Mononuclear cell (primary cell): ENCODE measurements at regions not wholly inside any gene's neighbourhood (a gene's known extent, or its start where the extent isn't known, plus 50 kb on each side); places are given as distances from the start of the nearest gene placed in this dataset.

ENCODE experiments used
- H3K27me3 ChIP-seq: 2 replicates; pipeline ENCODE4 v1.6.0; 2011; ENCODE audit warnings: low read length, control low read depth; ENCODE audit not compliant: insufficient read depth
- H3K4me1 ChIP-seq: 2 replicates; pipeline ENCODE4 v1.5.1; 2011; ENCODE audit warnings: mild to moderate bottlenecking, low read length, control low read depth; ENCODE audit not compliant: insufficient read depth
- H3K4me3 ChIP-seq: 2 replicates; pipeline ENCODE4 v1.5.1; 2011; ENCODE audit warnings: mild to moderate bottlenecking, low read length, moderate library complexity
- H3K9me3 ChIP-seq: 2 replicates; pipeline ENCODE4 v1.5.1; 2011; ENCODE audit warnings: low read depth, mild to moderate bottlenecking, control low read depth, low read length

GRCh38 chr2:136410673-136411072, 292.7 kb upstream of the CXCR4 start:
- no peak overlapping the region for H3K4me3 ChIP-seq
- peaks cover 13% of the 10 kb centered on the region for H3K27me3 ChIP-seq
- no peaks in the 10 kb centered on the region for H3K4me1 ChIP-seq
- no peaks in the 10 kb centered on the region for H3K9me3 ChIP-seq

GRCh38 chr2:136408795-136409194, 290.8 kb upstream of the CXCR4 start:
- Histone ChIP-seq H3K4me1 (no peaks in the 10 kb centered on the region), H3K4me3 (no peak overlapping the region), H3K27me3 (peaks cover 13% of the 10 kb centered on the region), H3K9me3 (no peaks in the 10 kb centered on the region)

GRCh38 chr2:136407952-136408318, 290.0 kb upstream of the CXCR4 start:
- H3K4me1 ChIP-seq, result no peaks in the 10 kb centered on the region
- no peaks in the 10 kb centered on the region for H3K9me3 ChIP-seq
- H3K27me3 ChIP-seq, result peaks cover 13% of the 10 kb centered on the region
- H3K4me3 ChIP-seq, result no peak overlapping the region

GRCh38 chr2:136407117-136407951, 289.4 kb upstream of the CXCR4 start:
- Histone ChIP-seq H3K9me3 (no peaks in the 10 kb centered on the region), H3K4me3 (no peak overlapping the region), H3K27me3 (peaks cover 13% of the 10 kb centered on the region), H3K4me1 (no peaks in the 10 kb centered on the region)

- no peaks in the 10 kb centered on the region for H3K9me3 ChIP-seq
Observed at GRCh38 chr2:136404925-136405324, 287.0 kb upstream of the CXCR4 start.

GRCh38 chr2:136404176-136404575, 286.2 kb upstream of the CXCR4 start:
- no peaks in the 10 kb centered on the region for H3K9me3 ChIP-seq
- no peak overlapping the region for H3K4me3 ChIP-seq
- H3K27me3 ChIP-seq, result peaks cover 13% of the 10 kb centered on the region
- no peaks in the 10 kb centered on the region for H3K4me1 ChIP-seq

More at GRCh38 chr2:136404925-136405324, 287.0 kb upstream of the CXCR4 start:
- H3K4me3 ChIP-seq, result no peak overlapping the region
- H3K4me1 ChIP-seq, result no peaks in the 10 kb centered on the region
- peaks cover 13% of the 10 kb centered on the region for H3K27me3 ChIP-seq

GRCh38 chr2:136402281-136402680, 284.3 kb upstream of the CXCR4 start:
- no peak overlapping the region for H3K4me3 ChIP-seq
- H3K9me3 ChIP-seq, result no peaks in the 10 kb centered on the region
- no peaks in the 10 kb centered on the region for H3K4me1 ChIP-seq
- peaks cover 9% of the 10 kb centered on the region for H3K27me3 ChIP-seq

- Histone ChIP-seq H3K4me3 (no peak overlapping the region), H3K27me3 (no peaks in the 10 kb centered on the region), H3K4me1 (no peaks in the 10 kb centered on the region), H3K9me3 (no peaks in the 10 kb centered on the region)
Observed at GRCh38 chr2:136399667-136400289, 281.8 kb upstream of the CXCR4 start.

- H3K4me3 ChIP-seq, result no peak overlapping the region
- no peaks in the 10 kb centered on the region for H3K27me3 ChIP-seq
- peaks cover 9% of the 10 kb centered on the region for H3K4me1 ChIP-seq
- H3K9me3 ChIP-seq, result no peaks in the 10 kb centered on the region
Observed at GRCh38 chr2:136395582-136395981, 277.6 kb upstream of the CXCR4 start.

- peaks cover 9% of the 10 kb centered on the region for H3K4me1 ChIP-seq
- H3K4me3 ChIP-seq, result no peak overlapping the region
- H3K9me3 ChIP-seq, result no peaks in the 10 kb centered on the region
- H3K27me3 ChIP-seq, result no peaks in the 10 kb centered on the region
Observed at GRCh38 chr2:136394136-136395060, 276.4 kb upstream of the CXCR4 start.

- Histone ChIP-seq H3K27me3 (no peaks in the 10 kb centered on the region), H3K4me1 (peaks cover 9% of the 10 kb centered on the region), H3K9me3 (no peaks in the 10 kb centered on the region), H3K4me3 (no peak overlapping the region)
Observed at GRCh38 chr2:136393514-136393913, 275.6 kb upstream of the CXCR4 start.

- Histone ChIP-seq H3K9me3 (no peaks in the 10 kb centered on the region), H3K4me1 (peaks cover 9% of the 10 kb centered on the region), H3K27me3 (no peaks in the 10 kb centered on the region), H3K4me3 (no peak overlapping the region)
Observed at GRCh38 chr2:136392897-136393505, 275.1 kb upstream of the CXCR4 start.

GRCh38 chr2:136389809-136390208, 271.9 kb upstream of the CXCR4 start:
- Histone ChIP-seq H3K9me3 (no peaks in the 10 kb centered on the region), H3K4me3 (no peak overlapping the region), H3K27me3 (no peaks in the 10 kb centered on the region), H3K4me1 (peaks cover 9% of the 10 kb centered on the region)

- H3K4me3 ChIP-seq, result no peak overlapping the region
- no peaks in the 10 kb centered on the region for H3K27me3 ChIP-seq
- H3K9me3 ChIP-seq, result no peaks in the 10 kb centered on the region
- peaks cover 25% of the 10 kb centered on the region for H3K4me1 ChIP-seq
Observed at GRCh38 chr2:136386046-136386445, 268.1 kb upstream of the CXCR4 start.
